ENCODE measurements at regions not wholly inside any gene's neighbourhood (a gene's known extent, or its start where the extent isn't known, plus 50 kb on each side); places are given as distances from the start of the nearest gene placed in this dataset.
"Not testable (repeated sequence)": the region's sequence is repeated elsewhere in the genome, so short reads cannot be mapped to it uniquely, and the experiment has no call there.

GRCh38 chr3:43236008-43236407 lies 50.3 kb upstream of the SNRK start:
- no peaks in the 10 kb centered on the region for H3K36me3 ChIP-seq (ENCODE audit: control insufficient read depth, insufficient read depth, low read length, severe bottlenecking)

GRCh38 chr3:43233062-43233461 lies 53.3 kb upstream of the SNRK start:
- Histone ChIP-seq H3K9me3 (ENCODE audit: control insufficient read depth, low read length) (peaks cover 6% of the 10 kb centered on the region), H3K36me3 (ENCODE audit: control insufficient read depth, insufficient read depth, low read length, severe bottlenecking) (no peaks in the 10 kb centered on the region), H3K27me3 (replicated peaks; ENCODE audit: control insufficient read depth, insufficient read depth, low read length) (no peaks in the 10 kb centered on the region), H3K9ac (ENCODE audit: low read length) (no peak overlapping the region), H3K4me3 (ENCODE audit: low read length) (no peak overlapping the region), H3K4me1 (ENCODE audit: control insufficient read depth, insufficient read depth, low read length) (peaks cover 4% of the 10 kb centered on the region)
- no peak for DNase-seq (ENCODE audit: low read depth)

More at GRCh38 chr3:43236008-43236407, 50.3 kb upstream of the SNRK start:
- H3K9ac ChIP-seq (ENCODE audit: low read length): no peak overlapping the region
- H3K9me3 ChIP-seq (ENCODE audit: control insufficient read depth, low read length): no peaks in the 10 kb centered on the region
- H3K4me3 ChIP-seq (ENCODE audit: low read length): no peak overlapping the region
- H3K27me3 ChIP-seq (replicated peaks; ENCODE audit: control insufficient read depth, insufficient read depth, low read length): no peaks in the 10 kb centered on the region
- no peak for DNase-seq (ENCODE audit: low read depth)
- H3K4me1 ChIP-seq (ENCODE audit: control insufficient read depth, insufficient read depth, low read length): peaks cover 4% of the 10 kb centered on the region

GRCh38 chr3:43231276-43232000 lies 54.9 kb upstream of the SNRK start:
- no peak overlapping the region for H3K4me3 ChIP-seq (ENCODE audit: low read length)

GRCh38 chr3:43229865-43230264 lies 56.5 kb upstream of the SNRK start:
- DNase-seq (ENCODE audit: low read depth); H3K27me3 ChIP-seq (replicated peaks; ENCODE audit: control insufficient read depth, insufficient read depth, low read length); H3K36me3 ChIP-seq (ENCODE audit: control insufficient read depth, insufficient read depth, low read length, severe bottlenecking); H3K9ac ChIP-seq (ENCODE audit: low read length); H3K4me1 ChIP-seq (ENCODE audit: control insufficient read depth, insufficient read depth, low read length); H3K4me3 ChIP-seq (ENCODE audit: low read length): not testable (repeated sequence)
- peaks cover 18% of the 10 kb centered on the region for H3K9me3 ChIP-seq (ENCODE audit: control insufficient read depth, low read length)

More at GRCh38 chr3:43231276-43232000, 54.9 kb upstream of the SNRK start:
- Histone ChIP-seq H3K4me1 (ENCODE audit: control insufficient read depth, insufficient read depth, low read length) (peaks cover 4% of the 10 kb centered on the region), H3K36me3 (ENCODE audit: control insufficient read depth, insufficient read depth, low read length, severe bottlenecking) (no peaks in the 10 kb centered on the region), H3K27me3 (replicated peaks; ENCODE audit: control insufficient read depth, insufficient read depth, low read length) (no peaks in the 10 kb centered on the region), H3K9ac (ENCODE audit: low read length) (no peak overlapping the region), H3K9me3 (ENCODE audit: control insufficient read depth, low read length) (peaks cover 18% of the 10 kb centered on the region)
- peak; percentile 64 for DNase-seq (ENCODE audit: low read depth)

- DNase-seq (ENCODE audit: low read depth); H3K27me3 ChIP-seq (replicated peaks; ENCODE audit: control insufficient read depth, insufficient read depth, low read length); H3K9ac ChIP-seq (ENCODE audit: low read length); H3K4me1 ChIP-seq (ENCODE audit: control insufficient read depth, insufficient read depth, low read length); H3K36me3 ChIP-seq (ENCODE audit: control insufficient read depth, insufficient read depth, low read length, severe bottlenecking); H3K4me3 ChIP-seq (ENCODE audit: low read length): not testable (repeated sequence)
- peaks cover 25% of the 10 kb centered on the region for H3K9me3 ChIP-seq (ENCODE audit: control insufficient read depth, low read length)
Measured at GRCh38 chr3:43227685-43228084, 58.7 kb upstream of the SNRK start.

- H3K9ac ChIP-seq (ENCODE audit: low read length): no peak overlapping the region
- no peak overlapping the region for H3K4me3 ChIP-seq (ENCODE audit: low read length)
- H3K9me3 ChIP-seq (ENCODE audit: control insufficient read depth, low read length): peaks cover 25% of the 10 kb centered on the region
- no peak for DNase-seq (ENCODE audit: low read depth)
- no peaks in the 10 kb centered on the region for H3K27me3 ChIP-seq (replicated peaks; ENCODE audit: control insufficient read depth, insufficient read depth, low read length)
- no peaks in the 10 kb centered on the region for H3K4me1 ChIP-seq (ENCODE audit: control insufficient read depth, insufficient read depth, low read length)
- H3K36me3 ChIP-seq (ENCODE audit: control insufficient read depth, insufficient read depth, low read length, severe bottlenecking): no peaks in the 10 kb centered on the region
Measured at GRCh38 chr3:43224405-43225073, 61.8 kb upstream of the SNRK start.

- no peak overlapping the region for H3K4me3 ChIP-seq (ENCODE audit: low read length)
- no peaks in the 10 kb centered on the region for H3K4me1 ChIP-seq (ENCODE audit: control insufficient read depth, insufficient read depth, low read length)
- H3K36me3 ChIP-seq (ENCODE audit: control insufficient read depth, insufficient read depth, low read length, severe bottlenecking): no peaks in the 10 kb centered on the region
- peaks cover 3% of the 10 kb centered on the region for H3K27me3 ChIP-seq (replicated peaks; ENCODE audit: control insufficient read depth, insufficient read depth, low read length)
- peaks cover 25% of the 10 kb centered on the region for H3K9me3 ChIP-seq (ENCODE audit: control insufficient read depth, low read length)
- peak; percentile 61 for DNase-seq (ENCODE audit: low read depth)
- no peak overlapping the region for H3K9ac ChIP-seq (ENCODE audit: low read length)
Measured at GRCh38 chr3:43223670-43224364, 62.5 kb upstream of the SNRK start.

GRCh38 chr3:43222590-43222989 lies 63.8 kb upstream of the SNRK start:
- no peak overlapping the region for H3K4me3 ChIP-seq (ENCODE audit: low read length)
- no peaks in the 10 kb centered on the region for H3K36me3 ChIP-seq (ENCODE audit: control insufficient read depth, insufficient read depth, low read length, severe bottlenecking)
- no peaks in the 10 kb centered on the region for H3K4me1 ChIP-seq (ENCODE audit: control insufficient read depth, insufficient read depth, low read length)
- peaks cover 16% of the 10 kb centered on the region for H3K9me3 ChIP-seq (ENCODE audit: control insufficient read depth, low read length)
- no peak overlapping the region for H3K9ac ChIP-seq (ENCODE audit: low read length)
- no peak for DNase-seq (ENCODE audit: low read depth)
- peaks cover 10% of the 10 kb centered on the region for H3K27me3 ChIP-seq (replicated peaks; ENCODE audit: control insufficient read depth, insufficient read depth, low read length)

GRCh38 chr3:43221076-43221475 lies 65.3 kb upstream of the SNRK start:
- H3K36me3 ChIP-seq (ENCODE audit: control insufficient read depth, insufficient read depth, low read length, severe bottlenecking): no peaks in the 10 kb centered on the region
- H3K9ac ChIP-seq (ENCODE audit: low read length): no peak overlapping the region
- peaks cover 7% of the 10 kb centered on the region for H3K9me3 ChIP-seq (ENCODE audit: control insufficient read depth, low read length)
- peaks cover 10% of the 10 kb centered on the region for H3K27me3 ChIP-seq (replicated peaks; ENCODE audit: control insufficient read depth, insufficient read depth, low read length)
- H3K4me3 ChIP-seq (ENCODE audit: low read length): no peak overlapping the region
- no peaks in the 10 kb centered on the region for H3K4me1 ChIP-seq (ENCODE audit: control insufficient read depth, insufficient read depth, low read length)
- DNase-seq (ENCODE audit: low read depth): no peak

GRCh38 chr3:43219616-43220015 lies 66.7 kb upstream of the SNRK start:
- H3K36me3 ChIP-seq (ENCODE audit: control insufficient read depth, insufficient read depth, low read length, severe bottlenecking): no peaks in the 10 kb centered on the region
- H3K4me3 ChIP-seq (ENCODE audit: low read length): no peak overlapping the region
- no peaks in the 10 kb centered on the region for H3K4me1 ChIP-seq (ENCODE audit: control insufficient read depth, insufficient read depth, low read length)
- DNase-seq (ENCODE audit: low read depth): no peak
- peaks cover 18% of the 10 kb centered on the region for H3K27me3 ChIP-seq (replicated peaks; ENCODE audit: control insufficient read depth, insufficient read depth, low read length)
- H3K9me3 ChIP-seq (ENCODE audit: control insufficient read depth, low read length): peaks cover 7% of the 10 kb centered on the region
- no peak overlapping the region for H3K9ac ChIP-seq (ENCODE audit: low read length)

GRCh38 chr3:43218921-43219320 lies 67.4 kb upstream of the SNRK start:
- peaks cover 20% of the 10 kb centered on the region for H3K27me3 ChIP-seq (replicated peaks; ENCODE audit: control insufficient read depth, insufficient read depth, low read length)
- H3K9ac ChIP-seq (ENCODE audit: low read length): no peak overlapping the region
- DNase-seq (ENCODE audit: low read depth): no peak
- H3K4me3 ChIP-seq (ENCODE audit: low read length): no peak overlapping the region
- peaks cover 7% of the 10 kb centered on the region for H3K9me3 ChIP-seq (ENCODE audit: control insufficient read depth, low read length)
- no peaks in the 10 kb centered on the region for H3K4me1 ChIP-seq (ENCODE audit: control insufficient read depth, insufficient read depth, low read length)
- H3K36me3 ChIP-seq (ENCODE audit: control insufficient read depth, insufficient read depth, low read length, severe bottlenecking): no peaks in the 10 kb centered on the region

Data from adipocyte (in vitro differentiated cells).